Heart left ventricle (tissue), 16 donors: ENCODE measurements at regions not wholly inside any gene's neighbourhood (a gene's known extent, or its start where the extent isn't known, plus 50 kb on each side); places are given as distances from the start of the nearest gene placed in this dataset.

Source experiments
- ATAC-seq, 4 donors: fragments of 200-7000 bp; cut with Tn5 transposase; one replicate each; pipeline ENCODE4 v1.9.1; 2020 to 2022; ENCODE audit warnings: moderate library complexity in 4 of 4, mild to moderate bottlenecking in 3 of 4, moderate number of reproducible peaks in 1 of 4
- DNase-seq, 5 donors: peaks; one replicate each; pipeline ENCODE4 v3.0.0-alpha.2; 2020
- H3K27ac ChIP-seq, 12 donors: fragments of 200-600 bp; sonication (generic) in 4 of 12; one replicate each; pipeline versions ENCODE4 v1.5.0 to v1.8.0; 2016 to 2022; ENCODE audit warnings: mild to moderate bottlenecking in 2 of 12
- H3K27me3 ChIP-seq, 9 donors: fragments of 200-600 bp; sonication (generic) in 2 of 9; one replicate each; pipeline versions ENCODE4 v1.5.1 to v1.8.0; 2016 to 2022; ENCODE audit warnings: mild to moderate bottlenecking in 3 of 9
- H3K36me3 ChIP-seq, 9 donors: fragments of 200-600 bp; sonication (generic) in 2 of 9; one replicate each; pipeline versions ENCODE4 v1.5.0 to v1.8.0; 2018 to 2022; ENCODE audit warnings: mild to moderate bottlenecking in 2 of 9
- H3K4me1 ChIP-seq, 12 donors: fragments of 200-600 bp; sonication (generic) in 4 of 12; one replicate each; pipeline versions ENCODE4 v1.5.0 to v1.8.0; 2016 to 2022; ENCODE audit warnings: mild to moderate bottlenecking in 3 of 12
- H3K4me3 ChIP-seq, 12 donors: fragments of 200-600 bp; sonication (generic) in 4 of 12; one replicate each; pipeline versions ENCODE4 v1.5.0 to v1.8.0; 2017 to 2022; ENCODE audit warnings: mild to moderate bottlenecking in 9 of 12, moderate library complexity in 4 of 12
- H3K9me3 ChIP-seq, 12 donors: fragments of 200-600 bp; sonication (generic) in 4 of 12; one replicate each; pipeline versions ENCODE4 v1.5.0 to v1.8.0; 2016 to 2022; ENCODE audit warnings: mild to moderate bottlenecking in 1 of 12
- POLR2A ChIP-seq, 2 donors: fragments of 450-650 bp; IDR thresholded peaks; one replicate each; pipeline ENCODE4 v1.6.1; 2017; ENCODE audit warnings: antibody characterized with exemption in 2 of 2, mild to moderate bottlenecking in 2 of 2, moderate library complexity in 2 of 2
- WGBS, 4 donors: extraction: QIAGEN DNeasy Blood & Tissue Kit in 2 of 4; methylation state at CpG; one replicate each; pipeline versions ENCODE4 v1.1.5 to v1.1.7; 2013 to 2018; 5-methylcytosine and 5-hydroxymethylcytosine counted together
- intact Hi-C, 10 donors: fragments of 100-400 bp; cut with DNase I; formaldehyde crosslinking; loops; one replicate each; pipeline versions ENCODE4 v1.11.1 to v1.14.2; 2022
- TF ChIP-seq, protein P1 (sequence below), 12 donors: fragments of 200-600 bp; sonication (generic) in 4 of 12; IDR thresholded peaks; one replicate each; pipeline versions ENCODE4 v1.5.0 to v1.8.0; 2018 to 2022; ENCODE audit warnings: antibody characterized with exemption in 12 of 12, mild to moderate bottlenecking in 5 of 12
- donor health status: ischemic (EF 13 %, LVEDD 7.1; RV severe dilation, severe dysfunction).
- donor health status: healthy with polysubstance abuse.
- donor health status: DM: no; HTN: yes; CAD: no.
- donor health status: DM: no; HTN: no; CAD: no.
- donor health status: ischemic (EF 25% LVEDD 6.9; RV normal size, moderate dysfunction).
- donor health status: ischemic (EF 25% LVEDD 5.7; RV mildly dilated, moderate dysfunction).
- donor health status: healthy.
- donor health status: DM: yes; HTN: yes; CAD: no.
- donor health status: ischemic (EF 35%, LVEDD 5.7; RV mildly dilated, moderate dysfunction).
- donor health status: nonischemic (EF 11% LVEDD 7.7; RV severe dilation, severe dysfunction).
- donor health status: DM: yes; HTN: yes; CAD: no.
- donor health status: PGD.
- donor health status: ischemic (EF 29% LVEDD 5.4; RV normal size, mild dysfunction).
- donor health status: nonischemic (EF 23%, LVEDD 6.1; RV moderate dilation, normal function).

GRCh38 chr10:61219696-61220095 is 233.5 kb downstream of the TMEM26 start:
- peaks cover 0 to 7% (median 0%) of the 10 kb centered on the region in 12 donors for H3K9me3 ChIP-seq
- WGBS, 4 donors: 44 to 64% (median 51%) methylated on average over 1 of the region's 1 CpG
- no peak for TF ChIP-seq POLR2A (IDR thresholded peaks at IDR 0.05)
- TF ChIP-seq, protein P1, sequence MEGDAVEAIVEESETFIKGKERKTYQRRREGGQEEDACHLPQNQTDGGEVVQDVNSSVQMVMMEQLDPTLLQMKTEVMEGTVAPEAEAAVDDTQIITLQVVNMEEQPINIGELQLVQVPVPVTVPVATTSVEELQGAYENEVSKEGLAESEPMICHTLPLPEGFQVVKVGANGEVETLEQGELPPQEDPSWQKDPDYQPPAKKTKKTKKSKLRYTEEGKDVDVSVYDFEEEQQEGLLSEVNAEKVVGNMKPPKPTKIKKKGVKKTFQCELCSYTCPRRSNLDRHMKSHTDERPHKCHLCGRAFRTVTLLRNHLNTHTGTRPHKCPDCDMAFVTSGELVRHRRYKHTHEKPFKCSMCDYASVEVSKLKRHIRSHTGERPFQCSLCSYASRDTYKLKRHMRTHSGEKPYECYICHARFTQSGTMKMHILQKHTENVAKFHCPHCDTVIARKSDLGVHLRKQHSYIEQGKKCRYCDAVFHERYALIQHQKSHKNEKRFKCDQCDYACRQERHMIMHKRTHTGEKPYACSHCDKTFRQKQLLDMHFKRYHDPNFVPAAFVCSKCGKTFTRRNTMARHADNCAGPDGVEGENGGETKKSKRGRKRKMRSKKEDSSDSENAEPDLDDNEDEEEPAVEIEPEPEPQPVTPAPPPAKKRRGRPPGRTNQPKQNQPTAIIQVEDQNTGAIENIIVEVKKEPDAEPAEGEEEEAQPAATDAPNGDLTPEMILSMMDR (IDR thresholded peaks at IDR 0.05): no peak
- DNase-seq (no peak), ATAC-seq (no peak)
- intact Hi-C loops: no loop called here
- no peaks in the 10 kb centered on the region for H3K27me3 ChIP-seq
- H3K36me3 ChIP-seq: no peaks in the 10 kb centered on the region
- no peaks in the 10 kb centered on the region for H3K4me1 ChIP-seq
- no peak overlapping the region for H3K4me3 ChIP-seq
- no peak overlapping the region for H3K27ac ChIP-seq

- H3K36me3 ChIP-seq: no peaks in the 10 kb centered on the region
- DNase-seq (no peak), ATAC-seq (no peak)
- intact Hi-C loops: no loop called here
- TF ChIP-seq, protein P1 (IDR thresholded peaks at IDR 0.05): no peak
- no peak for TF ChIP-seq POLR2A (IDR thresholded peaks at IDR 0.05)
- H3K9me3 ChIP-seq: no peaks in the 10 kb centered on the region
- H3K27me3 ChIP-seq: no peaks in the 10 kb centered on the region
- no peaks in the 10 kb centered on the region for H3K4me1 ChIP-seq
- 85 to 90% (median 88%) methylated on average over 3 of the region's 3 CpGs for WGBS, 4 donors
- H3K4me3 ChIP-seq: no peak overlapping the region
- no peak overlapping the region for H3K27ac ChIP-seq
These were observed 235.2 kb downstream of the TMEM26 start for GRCh38 chr10:61217851-61218565.

- H3K9me3 ChIP-seq: no peaks in the 10 kb centered on the region
- no peak overlapping the region for H3K4me3 ChIP-seq
- no peaks in the 10 kb centered on the region for H3K36me3 ChIP-seq
- intact Hi-C loops: no loop called here
- no peak for DNase-seq
- no peak overlapping the region for H3K27ac ChIP-seq
- WGBS, 4 donors: 75 to 88% (median 82%) methylated on average over 1 of the region's 1 CpG
- no peak for TF ChIP-seq POLR2A (IDR thresholded peaks at IDR 0.05)
- TF ChIP-seq, protein P1 (IDR thresholded peaks at IDR 0.05): no peak
- ATAC-seq: no peak
- no peaks in the 10 kb centered on the region for H3K4me1 ChIP-seq
- no peaks in the 10 kb centered on the region for H3K27me3 ChIP-seq
These were observed 237.9 kb downstream of the TMEM26 start for GRCh38 chr10:61215246-61215645.

GRCh38 chr10:61211468-61211867 is 241.7 kb downstream of the TMEM26 start:
- intact Hi-C loops: no loop called here
- Histone ChIP-seq H3K9me3 (no peaks in the 10 kb centered on the region), H3K36me3 (no peaks in the 10 kb centered on the region), H3K27ac (no peak overlapping the region), H3K4me3 (no peak overlapping the region), H3K27me3 (no peaks in the 10 kb centered on the region), H3K4me1 (no peaks in the 10 kb centered on the region)
- WGBS, 4 donors: 46 to 61% (median 52%) methylated on average over 2 of the region's 2 CpGs
- TF ChIP-seq, protein P1 (IDR thresholded peaks at IDR 0.05): no peak
- no peak for TF ChIP-seq POLR2A (IDR thresholded peaks at IDR 0.05)
- ATAC-seq (no peak), DNase-seq (no peak)
